ENCODE measurements at regions not wholly inside any gene's neighbourhood (a gene's known extent, or its start where the extent isn't known, plus 50 kb on each side); places are given as distances from the start of the nearest gene placed in this dataset.

GRCh38 chr9:26261503-26262330, 583.5 kb upstream of the TUSC1 start:
- TF ChIP-seq CTCF (IDR thresholded peaks at IDR 0.05; ENCODE audit: insufficient read depth, low read length) (no peak), REST (IDR thresholded peaks at IDR 0.05; ENCODE audit: insufficient replicate concordance, low read depth) (no peak), GABPA (IDR thresholded peaks at IDR 0.05; ENCODE audit: low read depth) (no peak)
